ENCODE measurements at regions not wholly inside any gene's neighbourhood (a gene's known extent, or its start where the extent isn't known, plus 50 kb on each side); places are given as distances from the start of the nearest gene placed in this dataset.

GRCh38 chr1:30063621-30064280 lies 659.6 kb downstream of the MATN1 start:
- no peak for DNase-seq

GRCh38 chr1:30061292-30062220 lies 661.8 kb downstream of the MATN1 start:
- DNase-seq = no peak

DNA sequence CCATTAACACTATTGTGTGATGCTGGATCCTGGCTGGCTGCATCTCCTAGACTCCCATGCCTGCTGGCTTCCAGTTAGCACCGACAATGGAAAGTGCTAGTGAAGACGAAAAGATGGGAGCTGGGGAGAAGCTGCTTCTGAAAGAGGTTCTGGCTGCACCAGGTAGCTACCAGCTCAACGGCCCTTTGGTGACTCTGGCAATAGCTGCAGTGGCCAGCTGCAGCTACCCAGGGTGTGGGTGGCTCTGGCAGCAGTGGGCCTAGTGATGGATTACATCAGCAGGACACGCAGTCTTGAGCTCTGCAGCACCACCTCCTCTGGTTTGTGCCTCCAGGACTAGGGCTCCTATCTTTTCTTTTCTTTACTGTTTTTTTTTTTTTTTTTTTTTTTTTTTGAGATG lies 662.6 kb downstream of the MATN1 start:
- no peak for DNase-seq

GRCh38 chr1:30058970-30059369 lies 664.4 kb downstream of the MATN1 start:
- peak; percentile 75 for DNase-seq

GRCh38 chr1:30054126-30054525 lies 669.3 kb downstream of the MATN1 start:
- DNase-seq = no peak

DNA sequence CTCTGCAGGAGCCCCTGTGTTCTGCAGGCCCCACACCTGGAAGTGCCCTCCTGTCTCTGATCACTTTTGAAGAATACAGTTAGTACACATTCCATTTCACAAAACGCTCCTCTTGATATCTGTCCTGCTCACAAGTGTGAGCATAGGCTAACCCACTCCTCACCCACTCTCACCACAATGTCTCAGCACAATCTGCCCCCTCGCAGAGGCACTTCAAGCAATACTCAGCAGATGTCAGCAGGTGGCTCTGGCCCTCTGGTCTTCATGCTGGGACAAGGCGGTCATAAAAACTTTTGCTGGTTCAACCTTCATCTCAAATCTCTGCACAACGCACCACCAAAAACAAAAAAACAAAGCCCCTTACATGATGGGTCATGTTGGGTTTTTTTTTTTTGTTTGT lies 671.2 kb downstream of the MATN1 start:
- DNase-seq = no peak

GRCh38 chr1:30051777-30052176 lies 671.6 kb downstream of the MATN1 start:
- DNase-seq = no peak

- DNase-seq = no peak
Measured at GRCh38 chr1:30049748-30050296, 673.6 kb downstream of the MATN1 start.

- no peak for DNase-seq
Measured at GRCh38 chr1:30048905-30049304, 674.5 kb downstream of the MATN1 start.

DNA sequence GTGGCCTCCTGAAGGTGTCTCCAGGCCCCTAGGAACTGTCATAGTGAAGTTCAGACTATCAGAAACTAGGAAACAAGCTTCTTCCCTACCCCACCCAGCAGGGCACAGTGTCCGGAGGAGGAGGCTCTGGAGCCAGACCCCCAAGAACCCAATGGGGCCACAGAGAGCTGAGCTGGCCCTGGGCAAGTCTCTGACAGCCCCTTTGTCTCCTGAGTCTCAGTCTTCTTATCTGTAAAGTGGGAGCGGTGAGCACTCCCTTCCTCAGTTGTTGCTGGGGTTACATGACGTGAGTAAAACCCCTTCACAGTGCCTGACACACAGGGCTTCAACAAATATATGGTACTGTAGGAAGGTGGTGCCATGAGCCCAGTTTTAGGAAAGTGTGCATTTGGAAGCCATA lies 675.8 kb downstream of the MATN1 start:
- no peak for DNase-seq

- DNase-seq = no peak
Measured at GRCh38 chr1:30046751-30047150, 676.6 kb downstream of the MATN1 start.

DNA sequence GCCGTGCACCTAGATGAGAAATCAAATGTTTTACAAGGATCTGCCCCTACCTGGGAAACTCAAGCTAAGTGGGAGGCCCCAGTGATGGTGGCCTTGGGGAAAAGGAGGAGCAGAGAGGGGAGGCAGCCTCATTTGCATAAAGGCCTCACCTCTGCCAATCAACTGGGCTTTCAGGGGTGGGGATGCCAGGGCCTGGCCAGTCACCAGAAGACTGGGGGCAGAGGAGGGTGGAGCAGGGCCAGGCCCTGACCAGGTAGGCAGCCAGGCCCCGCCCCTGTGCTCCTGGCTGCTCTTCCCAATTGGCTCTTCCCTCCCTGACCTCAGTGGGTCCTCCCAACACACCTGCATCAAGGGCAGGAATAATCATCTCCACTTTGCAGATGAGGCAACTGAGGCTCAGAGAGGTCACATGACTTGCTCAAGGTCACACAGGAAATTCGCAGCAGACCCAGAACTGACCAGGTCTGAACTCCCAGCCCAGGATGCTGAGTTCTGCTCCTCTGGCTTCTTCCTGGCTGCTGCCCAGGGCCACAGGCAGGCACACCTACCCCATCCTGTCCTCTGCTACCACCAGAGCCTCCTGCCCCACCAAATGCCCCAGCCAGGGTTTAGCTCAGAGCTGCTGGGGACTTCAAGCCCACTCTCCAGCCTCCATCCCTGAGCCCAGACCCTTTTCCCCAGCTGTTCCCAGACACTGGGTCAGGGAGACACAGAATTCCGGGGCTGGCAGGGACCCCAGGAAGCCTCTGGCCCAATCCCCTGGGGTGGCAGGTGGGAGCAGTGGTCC lies 677.9 kb downstream of the MATN1 start:
- no peak for DNase-seq

GRCh38 chr1:30044656-30045144 lies 678.7 kb downstream of the MATN1 start:
- no peak for DNase-seq

DNA sequence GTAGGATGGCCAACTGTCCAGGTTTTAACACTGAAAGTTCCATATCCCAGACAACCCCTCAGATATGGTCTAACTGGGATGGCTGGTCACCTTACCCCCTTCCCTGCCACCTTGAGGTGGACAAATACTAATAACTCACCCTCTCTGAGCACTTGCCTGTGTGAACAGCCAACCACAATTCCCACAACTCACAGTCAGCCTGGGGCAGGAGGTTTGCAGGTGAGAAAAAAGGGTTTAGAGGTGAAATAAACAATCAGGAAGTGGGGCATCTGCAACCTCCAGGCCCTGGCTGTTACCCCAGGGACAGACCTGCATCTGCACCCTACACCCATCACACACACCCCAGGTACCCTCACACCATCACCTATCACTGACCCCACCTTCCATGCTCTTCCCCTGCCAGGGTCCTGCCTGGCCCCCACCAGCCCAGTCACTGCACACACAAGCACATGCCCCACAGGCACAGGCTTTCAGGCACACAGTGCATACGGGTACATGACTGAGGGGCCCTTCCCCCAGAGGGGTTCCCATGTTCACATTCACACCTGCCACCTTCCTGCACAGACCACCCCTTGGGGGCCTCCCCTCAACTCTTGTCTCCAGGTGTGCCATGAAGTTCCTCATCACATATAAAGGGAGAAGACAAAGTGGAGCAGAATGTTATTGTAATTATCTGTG lies 679.5 kb downstream of the MATN1 start:
- DNase-seq = no peak

DNA sequence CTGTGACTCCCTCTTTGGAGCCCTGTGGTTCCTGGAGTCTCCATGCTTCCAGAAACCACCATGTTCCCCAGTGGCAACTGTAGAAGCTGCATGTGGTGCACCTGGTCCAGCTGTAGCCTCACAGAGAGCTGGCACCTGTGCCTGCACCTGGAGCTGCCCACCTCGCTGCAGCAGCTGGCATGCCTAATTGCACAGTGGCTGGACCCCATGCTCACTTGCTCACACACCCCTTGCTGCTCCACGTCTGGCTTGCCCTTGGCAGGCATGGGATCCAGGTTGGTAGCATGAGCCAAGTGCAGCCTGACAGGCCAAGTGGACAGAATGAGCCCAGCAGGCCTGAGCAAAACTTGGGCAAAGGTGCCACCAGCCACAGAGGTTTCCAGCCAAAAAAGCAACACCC lies 680.1 kb downstream of the MATN1 start:
- DNase-seq = no peak

DNA sequence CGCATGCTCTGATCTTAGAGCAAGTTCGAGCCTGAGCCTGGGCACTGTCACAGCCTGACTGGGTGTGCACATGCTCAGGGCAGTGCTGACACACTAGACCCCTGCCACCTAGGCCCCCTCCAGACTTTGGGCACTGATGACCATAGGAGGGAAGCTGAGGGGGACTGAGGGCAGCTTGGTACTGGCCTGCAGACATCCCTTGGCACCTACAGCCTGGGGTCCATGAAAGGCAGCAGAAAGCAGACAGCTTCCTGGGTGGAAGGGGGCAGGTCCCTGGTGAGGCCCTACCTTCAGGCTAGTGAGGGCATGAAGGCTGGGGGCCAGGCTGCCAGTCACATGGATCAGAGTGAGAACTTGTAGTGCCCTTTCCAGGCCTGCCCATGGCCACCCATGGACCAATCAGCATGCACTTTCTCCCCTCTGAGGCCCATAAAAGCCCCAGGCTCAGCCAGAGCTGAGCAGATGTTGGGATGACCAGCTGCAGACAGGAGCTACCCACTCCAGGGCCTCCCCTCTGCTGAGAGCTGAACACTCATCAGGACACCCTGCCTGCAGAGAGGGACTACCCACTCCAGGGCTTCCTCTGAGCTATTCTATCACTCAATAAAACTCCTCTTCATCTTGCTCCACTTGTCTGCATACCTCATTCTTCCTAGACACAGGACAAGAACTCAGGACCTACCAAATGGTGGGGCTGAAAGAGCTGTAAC lies 680.8 kb downstream of the MATN1 start:
- DNase-seq = no peak

DNA sequence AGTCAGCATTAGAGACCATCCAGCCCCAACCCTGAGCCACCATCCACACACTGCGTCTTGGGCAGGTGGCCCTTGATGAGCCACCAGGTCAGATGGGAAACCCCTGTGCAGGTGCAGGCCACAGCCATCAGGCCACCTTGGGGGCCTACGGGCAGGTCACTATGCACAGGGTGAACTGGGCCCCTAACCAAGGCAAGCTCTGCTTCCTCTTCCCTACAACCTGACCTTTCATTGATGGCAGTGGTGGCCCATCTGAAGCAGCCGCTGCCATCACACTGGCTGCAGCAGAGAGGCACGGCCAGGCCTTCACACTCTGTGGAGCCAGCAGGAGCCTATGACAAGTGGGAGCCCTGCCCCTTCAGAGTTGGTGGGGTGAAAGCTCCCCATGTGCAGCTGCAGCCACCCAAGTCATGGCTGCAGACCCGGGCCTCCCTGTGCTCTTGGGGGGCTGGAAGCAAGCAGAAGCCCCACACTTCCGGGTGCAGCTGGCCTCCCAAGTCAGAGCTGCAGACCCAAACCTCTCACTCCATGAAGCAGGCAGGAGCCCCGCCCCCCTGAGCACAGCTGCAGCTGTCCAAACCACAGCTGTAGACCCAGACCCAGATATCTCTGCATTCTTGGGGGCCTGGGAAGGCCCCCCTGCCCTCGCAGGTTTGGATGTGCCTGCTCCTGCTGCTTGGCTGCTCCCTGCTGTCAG lies 681.5 kb downstream of the MATN1 start:
- DNase-seq = no peak

DNA sequence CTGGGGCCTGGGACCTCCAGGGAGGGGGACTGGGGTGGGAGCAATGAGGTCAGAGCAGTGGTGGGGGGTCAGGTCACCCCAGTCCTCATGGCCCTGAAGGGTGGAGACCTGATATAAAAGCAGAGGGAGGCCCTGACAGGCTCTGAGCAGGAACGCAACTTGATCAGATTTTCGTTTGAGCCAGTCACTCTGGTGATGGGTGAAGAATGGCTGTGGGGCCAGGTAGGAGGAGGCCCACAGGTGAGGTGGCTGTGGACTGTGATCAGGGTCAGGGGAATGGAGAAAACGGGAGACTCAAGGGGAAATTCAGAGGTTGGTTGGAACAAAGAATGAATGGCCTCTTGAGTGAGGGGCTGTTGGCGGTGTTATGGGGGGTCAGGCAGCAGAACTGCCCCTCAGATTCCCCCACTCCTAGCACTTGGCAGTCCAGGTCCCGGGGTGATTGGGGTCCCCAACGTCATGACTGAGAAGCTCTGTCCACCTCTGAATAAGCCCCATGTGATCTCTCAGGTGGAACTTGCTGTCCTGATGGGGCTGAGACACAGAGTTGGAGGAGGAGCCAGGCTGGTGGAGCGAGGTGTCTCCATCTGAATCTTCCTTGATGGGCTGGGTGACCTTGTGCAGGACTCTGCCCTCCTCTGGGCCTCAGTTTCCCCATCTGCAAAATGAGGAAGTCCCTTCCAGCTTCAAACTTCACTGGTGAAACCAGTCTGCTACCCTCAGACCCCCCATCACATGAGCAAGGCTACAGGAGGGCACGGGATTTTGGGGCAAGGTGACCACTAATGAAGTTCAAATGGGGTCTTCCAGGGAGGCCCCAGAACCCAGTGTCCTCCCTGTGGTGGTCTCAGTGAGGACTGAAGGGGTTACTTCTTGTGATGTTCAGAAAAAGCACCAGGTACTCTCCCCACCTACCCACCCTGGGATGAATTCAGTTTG lies 683.0 kb downstream of the MATN1 start:
- DNase-seq = no peak

DNA sequence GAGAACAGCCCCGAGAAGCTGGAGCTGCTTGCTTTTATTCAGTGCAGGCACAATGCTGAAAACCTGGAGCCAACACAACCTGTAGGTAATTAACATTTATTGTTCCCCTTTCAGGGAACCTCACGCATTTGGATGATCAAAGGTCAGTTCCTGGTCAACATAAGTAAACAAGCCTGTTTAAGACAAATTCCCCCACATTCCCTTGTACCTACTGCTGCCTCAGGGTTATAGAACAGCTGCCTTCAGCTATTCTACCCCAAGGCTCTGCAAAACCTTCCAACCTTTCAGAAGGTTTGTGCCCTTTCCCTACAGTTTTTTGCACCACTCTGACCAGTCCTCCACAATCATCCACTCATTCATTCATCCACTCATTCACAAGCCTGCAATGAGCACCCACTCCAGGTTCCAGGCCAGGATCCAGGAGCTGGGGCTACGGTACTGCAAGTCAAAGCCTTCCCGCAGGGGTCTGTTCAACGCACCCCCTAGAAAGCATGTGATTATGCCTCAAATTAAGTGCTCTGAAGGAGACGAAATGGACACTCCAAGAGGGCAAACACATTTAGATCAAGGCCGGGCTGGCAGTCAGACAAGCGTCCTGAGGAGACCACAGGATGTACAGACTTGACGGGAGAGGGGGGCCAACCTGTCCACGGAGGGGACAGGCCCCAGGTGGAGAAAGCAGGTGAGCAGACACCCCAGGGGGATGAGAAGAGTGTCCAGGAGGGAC lies 683.9 kb downstream of the MATN1 start:
- no peak for DNase-seq
